Body of pancreas (tissue), 4 donors: ENCODE measurements at regions not wholly inside any gene's neighbourhood (a gene's known extent, or its start where the extent isn't known, plus 50 kb on each side); places are given as distances from the start of the nearest gene placed in this dataset.

Source experiments
- POLR2A ChIP-seq, 3 donors: fragments of 450-650 bp; IDR thresholded peaks; one replicate each; pipeline ENCODE4 v1.6.1; 2016; ENCODE audit warnings: antibody characterized with exemption in 3 of 3, mild to moderate bottlenecking in 2 of 3
- TF ChIP-seq, protein P1 (sequence below), 7 experiments: fragments of 450-650 bp in 4 of 7; fragments of 200-600 bp in 3 of 7; sonication (generic) in 3 of 7; IDR thresholded peaks; one replicate each; pipeline ENCODE4 v1.5.1; 2016 to 2019; ENCODE audit warnings: antibody characterized with exemption in 7 of 7

DNA sequence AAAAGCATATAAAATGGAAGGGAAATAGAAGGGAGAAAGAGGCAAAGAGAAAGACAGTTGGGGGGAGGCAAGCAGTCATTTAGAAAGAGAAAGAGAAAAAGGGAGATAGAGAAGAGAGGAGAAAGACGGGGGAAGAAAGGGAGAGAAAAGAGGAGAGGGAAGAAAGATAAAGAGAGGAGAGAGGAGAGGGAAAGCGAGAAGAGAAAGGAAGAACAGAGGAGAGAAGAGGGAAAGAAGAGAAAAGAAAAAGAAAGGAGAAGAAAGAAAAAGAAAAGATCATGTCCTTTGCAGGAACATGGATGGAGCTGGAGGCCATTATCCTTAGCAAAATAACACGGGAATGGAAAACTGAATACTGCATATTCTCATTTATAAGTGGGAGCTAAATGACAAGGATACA lies 247.7 kb downstream of the MIAT start:
- TF ChIP-seq, protein P1, sequence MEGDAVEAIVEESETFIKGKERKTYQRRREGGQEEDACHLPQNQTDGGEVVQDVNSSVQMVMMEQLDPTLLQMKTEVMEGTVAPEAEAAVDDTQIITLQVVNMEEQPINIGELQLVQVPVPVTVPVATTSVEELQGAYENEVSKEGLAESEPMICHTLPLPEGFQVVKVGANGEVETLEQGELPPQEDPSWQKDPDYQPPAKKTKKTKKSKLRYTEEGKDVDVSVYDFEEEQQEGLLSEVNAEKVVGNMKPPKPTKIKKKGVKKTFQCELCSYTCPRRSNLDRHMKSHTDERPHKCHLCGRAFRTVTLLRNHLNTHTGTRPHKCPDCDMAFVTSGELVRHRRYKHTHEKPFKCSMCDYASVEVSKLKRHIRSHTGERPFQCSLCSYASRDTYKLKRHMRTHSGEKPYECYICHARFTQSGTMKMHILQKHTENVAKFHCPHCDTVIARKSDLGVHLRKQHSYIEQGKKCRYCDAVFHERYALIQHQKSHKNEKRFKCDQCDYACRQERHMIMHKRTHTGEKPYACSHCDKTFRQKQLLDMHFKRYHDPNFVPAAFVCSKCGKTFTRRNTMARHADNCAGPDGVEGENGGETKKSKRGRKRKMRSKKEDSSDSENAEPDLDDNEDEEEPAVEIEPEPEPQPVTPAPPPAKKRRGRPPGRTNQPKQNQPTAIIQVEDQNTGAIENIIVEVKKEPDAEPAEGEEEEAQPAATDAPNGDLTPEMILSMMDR (IDR thresholded peaks at IDR 0.05): no peak
- no peak for TF ChIP-seq POLR2A (IDR thresholded peaks at IDR 0.05)
